KMS-11 (cell line): ENCODE measurements at regions not wholly inside any gene's neighbourhood (a gene's known extent, or its start where the extent isn't known, plus 50 kb on each side); places are given as distances from the start of the nearest gene placed in this dataset.

Experiments used
- H2AFZ ChIP-seq: fragments of 200-600 bp; sonication (generic); 2 replicates; pipeline ENCODE4 v1.6.1; 2016; ENCODE audit warnings: antibody characterized with exemption, mixed run types, low read depth
- H3K27ac ChIP-seq: fragments of 200-600 bp; sonication (generic); 2 replicates; pipeline ENCODE4 v1.6.1; 2016; ENCODE audit warnings: mild to moderate bottlenecking, mixed run types
- H3K27me3 ChIP-seq: fragments of 200-600 bp; sonication (generic); 2 replicates; pipeline ENCODE4 v1.6.1; 2017; ENCODE audit warnings: mild to moderate bottlenecking, low read depth, mixed run types, moderate library complexity; ENCODE audit not compliant: insufficient read depth
- H3K36me3 ChIP-seq: fragments of 200-600 bp; sonication (generic); 2 replicates; pipeline ENCODE4 v1.6.1; 2017; ENCODE audit warnings: mild to moderate bottlenecking, mixed run types; ENCODE audit not compliant: insufficient read depth
- H3K4me1 ChIP-seq: fragments of 200-600 bp; sonication (generic); 2 replicates; pipeline ENCODE4 v1.6.1; 2016; ENCODE audit warnings: mild to moderate bottlenecking, low read depth, mixed run types; ENCODE audit not compliant: poor library complexity, severe bottlenecking
- H3K4me2 ChIP-seq: fragments of 200-600 bp; sonication (generic); 2 replicates; pipeline ENCODE4 v1.7.0; 2016; ENCODE audit warnings: mild to moderate bottlenecking, mixed run types
- H3K4me3 ChIP-seq: fragments of 200-600 bp; sonication (generic); IDR thresholded peaks from 2 replicates; pipeline ENCODE4 v1.6.1; 2017; ENCODE audit warnings: low read depth, low read length, mixed read lengths; ENCODE audit not compliant: insufficient read depth
- H3K79me2 ChIP-seq: fragments of 200-600 bp; sonication (generic); 2 replicates; pipeline ENCODE4 v1.6.1; 2016; ENCODE audit warnings: low read depth, mixed run types; ENCODE audit not compliant: insufficient read depth
- H3K9ac ChIP-seq: fragments of 200-600 bp; sonication (generic); 2 replicates; pipeline ENCODE4 v1.6.1; 2016; ENCODE audit warnings: mild to moderate bottlenecking, mixed run types
- H4K20me1 ChIP-seq: fragments of 200-600 bp; sonication (generic); 2 replicates; pipeline ENCODE4 v1.6.1; 2016; ENCODE audit warnings: mild to moderate bottlenecking, mixed run types; ENCODE audit not compliant: insufficient read depth
- TF ChIP-seq, protein P1 (sequence below): fragments of 200-600 bp; sonication (generic); conservative IDR thresholded peaks from 2 replicates; pipeline ENCODE4 v1.6.1; 2017; ENCODE audit warnings: low read depth, mild to moderate bottlenecking, antibody characterized with exemption, low read length, moderate library complexity, mixed read lengths

DNA sequence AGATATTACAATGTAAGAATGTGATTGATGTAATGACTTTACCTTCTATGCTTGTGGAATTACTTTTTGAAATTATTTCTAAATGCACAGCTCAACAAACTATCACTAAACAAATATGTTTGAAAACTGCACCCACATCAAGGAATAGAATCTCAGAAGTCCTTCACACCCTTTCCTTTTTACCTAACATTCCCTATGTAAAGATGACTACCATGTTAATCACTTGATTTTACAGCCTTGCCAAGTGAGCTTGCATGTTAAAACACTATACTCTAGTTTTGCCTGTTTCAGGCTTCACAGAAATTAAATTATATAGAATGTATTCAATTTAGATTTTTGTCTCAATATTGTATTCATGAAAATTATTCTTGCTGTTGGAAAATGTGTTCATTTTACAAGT, 1169.4 kb upstream of the CELF2 start:
- Histone ChIP-seq H2AFZ (no peak overlapping the region), H3K27me3 (no peaks in the 10 kb centered on the region), H3K4me3 (no peak overlapping the region), H3K4me1 (no peaks in the 10 kb centered on the region), H3K4me2 (no peak overlapping the region), H3K79me2 (no peaks in the 10 kb centered on the region), H3K9ac (no peak overlapping the region), H3K36me3 (no peaks in the 10 kb centered on the region), H4K20me1 (no peaks in the 10 kb centered on the region), H3K27ac (no peak overlapping the region)
- TF ChIP-seq, protein P1, sequence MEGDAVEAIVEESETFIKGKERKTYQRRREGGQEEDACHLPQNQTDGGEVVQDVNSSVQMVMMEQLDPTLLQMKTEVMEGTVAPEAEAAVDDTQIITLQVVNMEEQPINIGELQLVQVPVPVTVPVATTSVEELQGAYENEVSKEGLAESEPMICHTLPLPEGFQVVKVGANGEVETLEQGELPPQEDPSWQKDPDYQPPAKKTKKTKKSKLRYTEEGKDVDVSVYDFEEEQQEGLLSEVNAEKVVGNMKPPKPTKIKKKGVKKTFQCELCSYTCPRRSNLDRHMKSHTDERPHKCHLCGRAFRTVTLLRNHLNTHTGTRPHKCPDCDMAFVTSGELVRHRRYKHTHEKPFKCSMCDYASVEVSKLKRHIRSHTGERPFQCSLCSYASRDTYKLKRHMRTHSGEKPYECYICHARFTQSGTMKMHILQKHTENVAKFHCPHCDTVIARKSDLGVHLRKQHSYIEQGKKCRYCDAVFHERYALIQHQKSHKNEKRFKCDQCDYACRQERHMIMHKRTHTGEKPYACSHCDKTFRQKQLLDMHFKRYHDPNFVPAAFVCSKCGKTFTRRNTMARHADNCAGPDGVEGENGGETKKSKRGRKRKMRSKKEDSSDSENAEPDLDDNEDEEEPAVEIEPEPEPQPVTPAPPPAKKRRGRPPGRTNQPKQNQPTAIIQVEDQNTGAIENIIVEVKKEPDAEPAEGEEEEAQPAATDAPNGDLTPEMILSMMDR: no peak

DNA sequence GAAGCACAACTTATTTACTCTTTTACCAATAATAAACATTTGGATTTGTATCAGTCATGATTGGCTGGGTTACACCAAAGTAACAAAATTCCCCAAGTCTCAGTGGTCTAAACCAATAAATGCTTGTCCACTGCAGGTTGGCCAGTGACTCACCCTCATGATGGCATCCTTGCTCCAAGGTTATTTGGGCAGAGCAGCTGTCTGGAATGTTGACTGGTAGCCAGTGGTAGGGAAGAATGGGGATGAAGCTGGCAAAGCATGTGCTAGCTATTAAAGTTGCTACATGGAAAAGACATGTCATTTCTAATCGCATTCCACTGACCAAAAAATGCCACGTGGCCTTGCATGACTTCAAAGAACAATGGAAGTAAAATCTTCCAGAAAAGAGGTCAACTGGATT, 1168.7 kb upstream of the CELF2 start:
- Histone ChIP-seq H3K27me3 (no peaks in the 10 kb centered on the region), H3K9ac (no peak overlapping the region), H3K27ac (no peak overlapping the region), H3K4me3 (no peak overlapping the region), H3K36me3 (no peaks in the 10 kb centered on the region), H4K20me1 (no peaks in the 10 kb centered on the region), H3K4me1 (no peaks in the 10 kb centered on the region), H3K4me2 (no peak overlapping the region), H3K79me2 (no peaks in the 10 kb centered on the region), H2AFZ (no peak overlapping the region)
- TF ChIP-seq, protein P1: no peak

DNA sequence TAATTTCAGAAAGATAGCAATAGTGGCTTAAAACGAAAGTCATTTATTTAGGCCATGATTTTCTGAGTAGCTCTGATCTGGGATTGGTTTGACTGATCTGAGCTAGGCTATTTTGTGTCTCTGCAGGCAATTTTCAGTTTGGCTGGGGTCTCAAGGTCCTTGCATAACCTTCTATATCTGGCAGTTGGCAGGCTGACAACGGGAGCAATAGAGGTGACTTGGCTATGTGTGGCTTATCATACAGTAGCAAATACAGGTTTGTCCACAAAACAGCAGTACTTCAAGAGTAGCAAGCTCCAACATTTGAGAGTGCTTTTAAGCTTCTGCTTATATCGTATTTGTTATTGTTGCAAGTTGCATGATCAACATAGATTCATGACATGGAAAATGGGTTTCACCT, 1167.3 kb upstream of the CELF2 start:
- Histone ChIP-seq H3K4me3 (no peak overlapping the region), H2AFZ (no peak overlapping the region), H3K9ac (no peak overlapping the region), H4K20me1 (no peaks in the 10 kb centered on the region), H3K79me2 (no peaks in the 10 kb centered on the region), H3K4me2 (no peak overlapping the region), H3K27me3 (no peaks in the 10 kb centered on the region), H3K36me3 (no peaks in the 10 kb centered on the region), H3K27ac (no peak overlapping the region), H3K4me1 (no peaks in the 10 kb centered on the region)
- TF ChIP-seq, protein P1: no peak

DNA sequence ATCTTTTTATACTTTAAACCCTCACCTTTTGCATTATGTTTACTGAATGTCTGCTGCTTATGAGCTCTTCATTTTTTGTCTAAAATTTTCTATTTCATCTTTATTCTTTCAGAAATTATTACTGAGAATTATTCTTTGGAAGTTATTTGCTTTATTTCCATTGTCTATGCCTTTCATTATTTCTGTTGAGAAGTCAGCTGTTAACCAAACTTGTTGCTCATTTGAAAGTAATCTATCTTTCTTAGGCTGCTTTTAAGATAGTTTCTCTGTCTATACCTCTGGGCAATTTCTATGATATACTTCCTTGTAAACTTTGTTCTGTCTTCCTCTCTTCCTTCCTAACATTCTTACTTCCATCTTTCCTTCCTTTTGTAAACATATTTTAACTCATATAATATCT, 1165.9 kb upstream of the CELF2 start:
- TF ChIP-seq, protein P1: no peak
- no peak overlapping the region for H3K4me3 ChIP-seq
- H3K9ac ChIP-seq: no peak overlapping the region
- no peaks in the 10 kb centered on the region for H3K27me3 ChIP-seq
- no peaks in the 10 kb centered on the region for H3K4me1 ChIP-seq
- H3K79me2 ChIP-seq: no peaks in the 10 kb centered on the region
- no peak overlapping the region for H3K27ac ChIP-seq
- H4K20me1 ChIP-seq: no peaks in the 10 kb centered on the region
- no peaks in the 10 kb centered on the region for H3K36me3 ChIP-seq
- no peak overlapping the region for H3K4me2 ChIP-seq
- no peak overlapping the region for H2AFZ ChIP-seq
